ENCODE measurements at regions not wholly inside any gene's neighbourhood (a gene's known extent, or its start where the extent isn't known, plus 50 kb on each side); places are given as distances from the start of the nearest gene placed in this dataset.

GRCh38 chr2:172658945-172659344 is 76.7 kb upstream of the RAPGEF4 start:
- DNase-seq (ENCODE audit: low read depth in 2 of 2), result no peak

DNA sequence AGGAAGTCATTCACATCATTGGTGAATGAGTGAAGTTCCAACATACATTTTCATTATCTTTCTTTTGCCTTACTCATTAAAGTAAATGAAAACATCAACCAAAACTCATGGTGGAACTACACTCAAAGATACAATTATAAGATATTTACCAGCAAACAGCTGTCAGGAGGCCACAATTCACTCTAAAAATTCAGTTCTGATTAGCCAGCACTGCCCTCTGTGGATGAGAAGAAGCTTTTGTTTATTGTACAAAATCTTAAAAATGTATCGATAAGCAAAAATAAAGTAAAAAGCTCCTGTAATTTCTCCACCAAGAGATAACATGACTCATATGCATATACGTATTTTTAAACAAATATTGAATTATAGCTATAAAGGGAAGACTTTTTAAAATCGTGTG is 73.5 kb upstream of the RAPGEF4 start:
- DNase-seq (ENCODE audit: low read depth in 2 of 2), result no peak

GRCh38 chr2:172664766-172665165 is 70.9 kb upstream of the RAPGEF4 start:
- no peak for DNase-seq (ENCODE audit: low read depth in 2 of 2)

- no peak for DNase-seq (ENCODE audit: low read depth in 2 of 2)
These were observed 67.9 kb upstream of the RAPGEF4 start for GRCh38 chr2:172667581-172668325.

GRCh38 chr2:172671501-172671900 is 64.1 kb upstream of the RAPGEF4 start:
- DNase-seq (ENCODE audit: low read depth in 2 of 2), result no peak

DNA sequence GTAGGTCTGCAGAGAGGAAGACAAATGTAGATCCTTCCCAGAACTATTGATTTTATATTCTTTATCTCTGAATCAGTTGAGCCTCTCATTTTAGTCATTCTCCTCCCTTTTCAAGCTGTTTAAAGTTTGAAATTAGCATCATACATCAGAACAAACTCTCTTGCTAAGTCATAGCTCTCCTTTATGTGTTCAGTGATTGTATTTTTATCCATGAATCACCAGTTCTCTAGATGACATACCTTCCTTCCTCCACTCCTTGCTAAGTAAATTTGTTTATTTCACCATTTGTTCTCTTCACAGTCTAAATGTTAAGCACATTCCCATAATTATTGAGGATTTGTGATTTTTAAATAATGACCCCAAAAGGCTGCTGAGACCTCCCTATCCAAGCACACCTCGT is 63.5 kb upstream of the RAPGEF4 start:
- DNase-seq (ENCODE audit: low read depth in 2 of 2), result peak in 1 of 2 donors; percentile 61

DNA sequence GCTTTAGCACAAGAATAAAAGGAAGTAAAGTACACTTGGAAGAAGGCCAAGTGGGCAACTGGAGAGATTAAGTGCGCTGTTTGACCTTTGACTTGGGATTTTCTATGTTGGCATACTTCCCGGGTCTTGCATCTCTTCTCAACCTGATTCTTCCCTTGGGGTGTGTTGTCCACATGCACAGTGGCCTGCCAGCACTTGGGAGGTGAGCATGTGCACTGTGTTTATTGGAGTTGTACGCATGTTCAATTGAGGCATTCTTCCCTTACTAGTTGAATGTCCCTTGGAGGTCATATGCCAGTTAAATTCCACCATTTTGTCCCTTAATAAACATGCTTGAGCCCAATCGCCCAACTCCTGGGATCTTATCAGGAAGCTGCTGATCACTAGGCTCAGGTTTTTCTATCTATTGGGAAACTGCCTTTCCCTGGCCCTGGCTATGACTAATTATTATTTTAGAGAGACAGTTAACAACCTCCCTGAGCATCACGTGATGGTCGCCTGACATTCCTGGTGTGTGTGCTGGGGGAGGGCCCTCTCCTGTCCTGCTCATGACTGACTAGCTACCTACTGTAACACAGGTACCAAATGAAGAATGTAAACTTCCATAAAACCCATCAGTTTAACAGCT is 62.5 kb upstream of the RAPGEF4 start:
- DNase-seq (ENCODE audit: low read depth in 2 of 2), result peak in 1 of 2 donors; percentile 63

- DNase-seq (ENCODE audit: low read depth in 2 of 2), result peak in 1 of 2 donors; percentile 51
These were observed 61.3 kb upstream of the RAPGEF4 start for GRCh38 chr2:172674034-172674967.

- no peak for DNase-seq (ENCODE audit: low read depth in 2 of 2)
These were observed 60.7 kb upstream of the RAPGEF4 start for GRCh38 chr2:172674968-172675303.

DNA sequence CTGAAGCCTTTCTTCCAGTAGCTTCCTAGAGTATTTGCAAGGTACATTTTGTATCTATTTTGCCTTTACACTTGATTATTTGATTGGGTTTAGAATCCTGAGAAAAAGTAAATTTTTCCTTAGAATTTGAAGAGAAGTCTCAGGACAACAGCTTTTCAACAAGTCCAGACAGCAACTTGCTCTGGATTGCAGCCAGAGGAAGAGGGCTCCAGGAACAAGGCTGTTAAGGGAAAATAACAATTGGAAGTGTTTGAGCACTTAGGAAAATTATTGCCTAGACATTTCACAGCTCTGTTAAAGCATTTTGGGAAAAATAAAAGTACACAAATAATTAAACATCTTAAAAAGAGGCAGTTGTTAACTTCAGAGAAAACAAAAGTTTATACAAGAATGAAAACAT is 58.3 kb upstream of the RAPGEF4 start:
- peak in 1 of 2 donors; percentile 62 for DNase-seq (ENCODE audit: low read depth in 2 of 2)

DNA sequence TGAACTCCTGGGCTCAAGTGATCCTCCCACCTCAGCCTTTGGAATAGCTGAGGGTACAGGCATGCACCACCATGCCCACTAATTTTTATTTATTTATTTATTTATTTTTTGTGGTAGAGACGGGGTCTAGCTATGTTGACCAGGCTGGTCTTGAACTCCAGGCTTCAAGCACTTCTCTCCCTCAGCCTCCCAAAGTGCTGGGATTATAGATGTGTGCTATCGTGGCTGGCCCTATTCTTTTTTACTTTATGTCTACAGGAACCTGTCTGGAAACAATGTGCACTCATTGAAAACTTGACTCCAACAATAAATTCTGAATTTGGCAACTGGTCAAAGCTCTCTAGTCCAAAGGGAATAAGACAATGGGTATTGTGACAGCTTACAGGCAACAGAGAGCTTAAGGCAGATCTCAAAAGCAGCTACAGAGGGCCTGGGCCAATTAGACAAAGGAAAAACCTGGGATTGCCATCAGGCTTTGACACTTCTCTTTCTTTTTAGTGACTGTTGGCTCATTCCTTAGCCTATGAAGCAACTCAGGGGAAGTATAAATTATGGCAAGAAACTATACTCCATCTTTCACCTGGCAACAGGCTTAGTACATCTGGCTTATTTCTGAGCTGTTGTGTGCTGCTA is 55.1 kb upstream of the RAPGEF4 start:
- DNase-seq (ENCODE audit: low read depth in 2 of 2), result peak; percentile 61 to 92

- no peak for DNase-seq (ENCODE audit: low read depth in 2 of 2)
These were observed 50.2 kb upstream of the RAPGEF4 start for GRCh38 chr2:172685467-172685866.
